H9 (cell line): ENCODE measurements at regions not wholly inside any gene's neighbourhood (a gene's known extent, or its start where the extent isn't known, plus 50 kb on each side); places are given as distances from the start of the nearest gene placed in this dataset.

Experiments
- DNase-seq: peaks from one replicate; pipeline ENCODE4 v3.0.0-alpha.2; 2017
- H2AFZ ChIP-seq: one replicate; pipeline ENCODE4 v1.6.1; 2013; ENCODE audit warnings: mild to moderate bottlenecking, low read length, control low read depth, moderate library complexity
- H2AK5ac ChIP-seq: 2 replicates; pipeline ENCODE4 v1.6.1; 2013; ENCODE audit warnings: low read length, control low read depth, mixed read lengths; ENCODE audit not compliant: insufficient read length
- H2BK120ac ChIP-seq: one replicate; pipeline ENCODE4 v1.6.1; 2013; ENCODE audit warnings: low read depth, mild to moderate bottlenecking, low read length, control low read depth, inconsistent platforms; ENCODE audit not compliant: poor library complexity, severe bottlenecking
- H2BK12ac ChIP-seq: 2 replicates; pipeline ENCODE4 v1.6.1; 2013; ENCODE audit warnings: low read length, control low read depth, mixed read lengths, low read depth; ENCODE audit not compliant: insufficient read length
- H2BK15ac ChIP-seq: 2 replicates; pipeline ENCODE4 v1.6.1; 2013; ENCODE audit warnings: low read depth, low read length, control low read depth
- H2BK20ac ChIP-seq: one replicate; pipeline ENCODE4 v1.6.1; 2013; ENCODE audit warnings: low read depth, mild to moderate bottlenecking, low read length, control low read depth, inconsistent platforms; ENCODE audit not compliant: poor library complexity, severe bottlenecking
- H2BK5ac ChIP-seq: 2 replicates; pipeline ENCODE4 v1.6.1; 2013; ENCODE audit warnings: low read length, control low read depth, mixed read lengths; ENCODE audit not compliant: insufficient read length
- H3K14ac ChIP-seq: 2 replicates; pipeline ENCODE4 v1.6.1; 2013; ENCODE audit warnings: low read length, control low read depth; ENCODE audit not compliant: insufficient read depth
- H3K18ac ChIP-seq: 2 replicates; pipeline ENCODE4 v1.6.1; 2013; ENCODE audit warnings: low read depth, mild to moderate bottlenecking, mixed read lengths, low read length, control low read depth; ENCODE audit not compliant: insufficient read length
- H3K23ac ChIP-seq: 2 replicates; pipeline ENCODE4 v1.6.1; 2013; ENCODE audit warnings: low read length, control low read depth, mixed read lengths, low read depth; ENCODE audit not compliant: insufficient read length
- H3K23me2 ChIP-seq: 2 replicates; pipeline ENCODE4 v1.6.1; 2013; ENCODE audit warnings: low read depth, mild to moderate bottlenecking, mixed read lengths, low read length, control low read depth; ENCODE audit not compliant: insufficient read length, poor library complexity, severe bottlenecking
- H3K27ac ChIP-seq: 2 replicates; pipeline ENCODE4 v1.5.1; 2013; ENCODE audit warnings: low read length, control low read depth, mixed read lengths, low read depth; ENCODE audit not compliant: insufficient read length
- H3K27me3 ChIP-seq: 2 replicates; pipeline ENCODE4 v1.6.1; 2013; ENCODE audit warnings: low read length, control low read depth, inconsistent platforms; ENCODE audit not compliant: insufficient read depth
- H3K4ac ChIP-seq: 2 replicates; pipeline ENCODE4 v1.6.1; 2013; ENCODE audit warnings: low read depth, mild to moderate bottlenecking, control low read depth, inconsistent platforms, low read length, moderate library complexity
- H3K4me1 ChIP-seq: 2 replicates; pipeline ENCODE4 v1.6.1; 2013; ENCODE audit warnings: low read length, control low read depth, inconsistent platforms; ENCODE audit not compliant: insufficient read depth
- H3K4me2 ChIP-seq: 2 replicates; pipeline ENCODE4 v1.6.1; 2013; ENCODE audit warnings: low read length, control low read depth, mixed read lengths; ENCODE audit not compliant: insufficient read length, insufficient read depth
- H3K56ac ChIP-seq: 2 replicates; pipeline ENCODE4 v1.6.1; 2013; ENCODE audit warnings: low read depth, mild to moderate bottlenecking, mixed read lengths, low read length, control low read depth; ENCODE audit not compliant: insufficient read length
- H3K79me1 ChIP-seq: 2 replicates; pipeline ENCODE4 v1.6.1; 2013; ENCODE audit warnings: low read depth, mild to moderate bottlenecking, moderate library complexity, low read length, control low read depth, inconsistent platforms; ENCODE audit not compliant: insufficient read depth, poor library complexity, severe bottlenecking
- H3K79me2 ChIP-seq: 2 replicates; pipeline ENCODE4 v1.6.1; 2013; ENCODE audit warnings: low read length, control low read depth, inconsistent platforms; ENCODE audit not compliant: insufficient read depth
- H3K9ac ChIP-seq: 2 replicates; pipeline ENCODE4 v1.6.1; 2013; ENCODE audit warnings: low read length, control low read depth, mixed read lengths; ENCODE audit not compliant: insufficient read length; ENCODE audit errors: extremely low read depth
- H3K9me3 ChIP-seq: one replicate; pipeline ENCODE4 v1.6.1; 2013; ENCODE audit warnings: low read depth, low read length, inconsistent platforms; ENCODE audit not compliant: control insufficient read depth
- H3T11ph ChIP-seq: one replicate; pipeline ENCODE4 v1.6.1; 2013; ENCODE audit warnings: mild to moderate bottlenecking, low read length, control low read depth, inconsistent platforms
- H4K20me1 ChIP-seq: one replicate; pipeline ENCODE4 v1.6.1; 2013; ENCODE audit not compliant: control insufficient read depth, insufficient read length, insufficient read depth
- H4K5ac ChIP-seq: 2 replicates; pipeline ENCODE4 v1.6.1; 2013; ENCODE audit warnings: low read depth, mild to moderate bottlenecking, mixed read lengths, low read length, control low read depth; ENCODE audit not compliant: insufficient read length
- H4K8ac ChIP-seq: replicated peaks from 2 replicates; pipeline ENCODE4 v1.6.1; 2013; ENCODE audit warnings: low read length, control low read depth, mixed read lengths, low read depth; ENCODE audit not compliant: insufficient read length
- H4K91ac ChIP-seq: 2 replicates; pipeline ENCODE4 v1.6.1; 2013; ENCODE audit warnings: low read depth, mild to moderate bottlenecking, moderate library complexity, mixed read lengths, low read length, control low read depth; ENCODE audit not compliant: insufficient read length
- H3K27ac Mint-ChIP-seq, 3 experiments: 2 replicates in 2 of 3; 3 replicates in 1 of 3; pipeline ENCODE4 v1.8.0; 2020 to 2021; ENCODE audit warnings: mixed read lengths in 3 of 3, mild to moderate bottlenecking in 1 of 3, moderate library complexity in 1 of 3
- H3K27me3 Mint-ChIP-seq: 2 replicates; pipeline ENCODE4 v1.8.0; 2021; ENCODE audit warnings: low read depth, mild to moderate bottlenecking, moderate library complexity, mixed read lengths
- H3K36me3 Mint-ChIP-seq, 3 experiments: 2 replicates in 2 of 3; 3 replicates in 1 of 3; pipeline ENCODE4 v1.8.0; 2020 to 2021; ENCODE audit warnings: low read depth in 3 of 3, mixed read lengths in 3 of 3; ENCODE audit not compliant: insufficient read depth in 1 of 3
- H3K4me1 Mint-ChIP-seq, 2 experiments: 2 replicates each; pipeline ENCODE4 v1.8.0; 2020; ENCODE audit warnings: mixed read lengths in 2 of 2
- H3K4me3 Mint-ChIP-seq, 2 experiments: 2 replicates in 1 of 2; 3 replicates in 1 of 2; pipeline ENCODE4 v1.8.0; 2020 to 2021; ENCODE audit warnings: mild to moderate bottlenecking in 2 of 2, mixed read lengths in 2 of 2, moderate library complexity in 1 of 2
- H3K9me3 Mint-ChIP-seq, 2 experiments: 2 replicates in 1 of 2; 3 replicates in 1 of 2; pipeline ENCODE4 v1.8.0; 2020; ENCODE audit warnings: mild to moderate bottlenecking in 2 of 2, mixed read lengths in 2 of 2, moderate library complexity in 1 of 2
- CTCF ChIP-seq: fragments of 200-600 bp; sonication (generic); conservative IDR thresholded peaks from 3 replicates; pipeline ENCODE4 v1.8.0; 2021; ENCODE audit warnings: antibody characterized with exemption, mild to moderate bottlenecking
- WGBS: extraction: QIAGEN DNeasy Blood & Tissue Kit; methylation state at CpG from one replicate; pipeline ENCODE4 v1.1.7; 2013; ENCODE audit warnings: missing lambda C conversion rate, low lambda C conversion rate, mixed read lengths; ENCODE audit not compliant: insufficient read length; ENCODE audit errors: extremely low coverage; 5-methylcytosine and 5-hydroxymethylcytosine counted together

GRCh38 chr12:58248599-58248998 is 307.2 kb downstream of the ATP23 start:
- H3K4me2 ChIP-seq = no peak overlapping the region
- H3K4ac ChIP-seq = no peak overlapping the region
- no peak overlapping the region for H3K9ac ChIP-seq
- H3K9me3 ChIP-seq = no peaks in the 10 kb centered on the region
- no peak overlapping the region for H2BK5ac ChIP-seq
- H4K8ac ChIP-seq = no peak overlapping the region
- Mint-ChIP-seq H3K4me3 (no peak overlapping the region), H3K36me3 (no peaks in the 10 kb centered on the region), H3K9me3 (no peaks in the 10 kb centered on the region; a peak in 1 of 5 replicates), H3K27ac (no peak overlapping the region), H3K27me3 (peaks cover 3% of the 10 kb centered on the region; the same call in 1 of the 2 replicates), H3K4me1 (peaks cover under 1 to 2% of the 10 kb centered on the region in 2 experiments; a peak in 3 of 4 replicates)
- WGBS = no CpG with 5 or more reads among the region's 3 CpGs
- no peak overlapping the region for H2AFZ ChIP-seq
- TF ChIP-seq CTCF = no peak
- H3K27me3 ChIP-seq = no peaks in the 10 kb centered on the region; the same call in 1 of the 2 replicates
- no peaks in the 10 kb centered on the region for H3K23me2 ChIP-seq
- H2BK15ac ChIP-seq = no peak overlapping the region
- no peaks in the 10 kb centered on the region for H4K20me1 ChIP-seq
- H3K79me1 ChIP-seq = no peaks in the 10 kb centered on the region
- no peak overlapping the region for H3K18ac ChIP-seq
- no peak overlapping the region for H3T11ph ChIP-seq
- no peak overlapping the region for H3K56ac ChIP-seq
- DNase-seq = no peak
- no peak overlapping the region for H2AK5ac ChIP-seq
- H3K23ac ChIP-seq = no peak overlapping the region
- no peaks in the 10 kb centered on the region for H3K79me2 ChIP-seq
- H4K91ac ChIP-seq = no peak overlapping the region
- H3K4me1 ChIP-seq = no peaks in the 10 kb centered on the region
- H3K14ac ChIP-seq = no peak overlapping the region
- H3K27ac ChIP-seq = no peak overlapping the region
- no peak overlapping the region for H2BK20ac ChIP-seq
- no peak overlapping the region for H2BK120ac ChIP-seq
- H4K5ac ChIP-seq = no peak overlapping the region
- H2BK12ac ChIP-seq = no peak overlapping the region
